ENCODE measurements at regions not wholly inside any gene's neighbourhood (a gene's known extent, or its start where the extent isn't known, plus 50 kb on each side); places are given as distances from the start of the nearest gene placed in this dataset.

DNA sequence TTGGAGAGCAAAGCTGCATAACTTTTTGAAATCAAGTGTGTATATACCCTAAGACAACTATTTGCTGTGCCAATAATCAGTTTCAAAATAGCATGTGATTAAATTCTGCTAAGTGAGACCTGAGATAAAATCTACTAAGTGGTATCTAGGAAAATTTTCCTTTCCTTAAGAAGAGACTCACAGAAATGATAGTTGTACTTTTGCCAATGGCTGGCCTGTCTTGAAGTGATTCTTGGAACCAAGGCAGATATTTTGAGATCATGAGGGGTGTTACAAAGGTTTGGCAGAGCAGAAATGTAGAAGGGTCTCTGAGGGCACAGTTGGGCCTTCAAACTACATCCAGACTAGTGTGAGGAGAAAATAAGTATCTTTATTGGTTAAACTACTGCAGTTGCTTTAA is 902.6 kb upstream of the TENM4 start:
- H3K36me3 ChIP-seq (ENCODE audit: low read depth, low read length), result no peaks in the 10 kb centered on the region
- DNase-seq (no peak), ATAC-seq (no peak)
- H4K20me1 ChIP-seq (ENCODE audit: low read length), result no peaks in the 10 kb centered on the region
- CTCF ChIA-PET, result no interaction called here
- POLR2A ChIA-PET (ENCODE audit: unreplicated experiment), result no interaction called here
- no peaks in the 10 kb centered on the region for H3K4me1 ChIP-seq (ENCODE audit: insufficient read depth, low read length)
- no peaks in the 10 kb centered on the region for H3K9me2 ChIP-seq (replicated peaks; ENCODE audit: low read length)
- no peak overlapping the region for H3K9ac ChIP-seq (ENCODE audit: low read length)
- 0 out of 2 replicates have a peak, but pooled peaks cover 6% of the 10 kb centered on the region for H3K9me3 ChIP-seq (ENCODE audit: low read length)
- no peak overlapping the region for H3K4me3 ChIP-seq (ENCODE audit: low read length)
- no peak overlapping the region for H3K4me2 ChIP-seq (ENCODE audit: low read length)
- H2AFZ ChIP-seq (ENCODE audit: low read length), result no peak overlapping the region
- H3F3A ChIP-seq (ENCODE audit: low read length, unreplicated experiment), result no peaks in the 10 kb centered on the region
- intact Hi-C loops (cut with micrococcal nuclease), result no loop called here
- H3K27me3 ChIP-seq (ENCODE audit: low read length), result no peaks in the 10 kb centered on the region
- no peak overlapping the region for H3K27ac ChIP-seq (ENCODE audit: low read length)
- no TSS peak for BruUV-seq (replicated peaks)
- H3K79me2 ChIP-seq (ENCODE audit: low read length), result no peaks in the 10 kb centered on the region
- TF ChIP-seq EZH2phosphoT487 (IDR thresholded peaks at IDR 0.05; ENCODE audit: borderline replicate concordance, low read length), result no peak
- TF ChIP-seq, protein P1, sequence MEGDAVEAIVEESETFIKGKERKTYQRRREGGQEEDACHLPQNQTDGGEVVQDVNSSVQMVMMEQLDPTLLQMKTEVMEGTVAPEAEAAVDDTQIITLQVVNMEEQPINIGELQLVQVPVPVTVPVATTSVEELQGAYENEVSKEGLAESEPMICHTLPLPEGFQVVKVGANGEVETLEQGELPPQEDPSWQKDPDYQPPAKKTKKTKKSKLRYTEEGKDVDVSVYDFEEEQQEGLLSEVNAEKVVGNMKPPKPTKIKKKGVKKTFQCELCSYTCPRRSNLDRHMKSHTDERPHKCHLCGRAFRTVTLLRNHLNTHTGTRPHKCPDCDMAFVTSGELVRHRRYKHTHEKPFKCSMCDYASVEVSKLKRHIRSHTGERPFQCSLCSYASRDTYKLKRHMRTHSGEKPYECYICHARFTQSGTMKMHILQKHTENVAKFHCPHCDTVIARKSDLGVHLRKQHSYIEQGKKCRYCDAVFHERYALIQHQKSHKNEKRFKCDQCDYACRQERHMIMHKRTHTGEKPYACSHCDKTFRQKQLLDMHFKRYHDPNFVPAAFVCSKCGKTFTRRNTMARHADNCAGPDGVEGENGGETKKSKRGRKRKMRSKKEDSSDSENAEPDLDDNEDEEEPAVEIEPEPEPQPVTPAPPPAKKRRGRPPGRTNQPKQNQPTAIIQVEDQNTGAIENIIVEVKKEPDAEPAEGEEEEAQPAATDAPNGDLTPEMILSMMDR (conservative IDR thresholded peaks at IDR 0.05; ENCODE audit: low read depth, low read length), result no peak
- TF ChIP-seq EZH2 (IDR thresholded peaks at IDR 0.05; ENCODE audit: low read length, unreplicated experiment), result no peak

DNA sequence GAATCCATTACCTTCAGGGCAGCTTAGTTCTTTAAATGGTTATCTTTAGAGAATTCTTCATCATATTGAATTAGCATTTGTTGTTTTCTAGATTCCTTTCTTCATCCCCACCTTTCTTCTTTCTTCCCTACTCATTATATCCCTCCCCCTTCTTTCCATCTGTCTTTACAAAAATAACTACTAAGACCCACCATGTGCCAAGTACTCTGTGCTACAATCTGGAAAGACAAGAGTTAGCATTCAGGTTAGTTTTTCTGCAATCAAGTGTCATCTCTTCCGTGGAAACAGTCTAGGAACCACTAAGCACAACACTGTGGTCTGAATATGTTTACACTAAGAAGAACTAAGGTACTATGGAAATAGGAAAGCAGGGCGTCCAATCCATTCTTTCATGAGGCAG is 897.4 kb upstream of the TENM4 start:
- no peak for ATAC-seq
- no peak overlapping the region for H3K4me2 ChIP-seq (ENCODE audit: low read length)
- no peak overlapping the region for H3K27ac ChIP-seq (ENCODE audit: low read length)
- no peaks in the 10 kb centered on the region for H3K4me1 ChIP-seq (ENCODE audit: insufficient read depth, low read length)
- no peaks in the 10 kb centered on the region for H3K36me3 ChIP-seq (ENCODE audit: low read depth, low read length)
- no peaks in the 10 kb centered on the region for H3K27me3 ChIP-seq (ENCODE audit: low read length)
- DNase-seq, result no peak
- intact Hi-C loops (cut with micrococcal nuclease), result no loop called here
- no peak overlapping the region for H2AFZ ChIP-seq (ENCODE audit: low read length)
- no peak overlapping the region for H3K4me3 ChIP-seq (ENCODE audit: low read length)
- 0 out of 2 replicates have a peak, but pooled peaks cover 9% of the 10 kb centered on the region for H3K9me3 ChIP-seq (ENCODE audit: low read length)
- no peak for TF ChIP-seq EZH2phosphoT487 (IDR thresholded peaks at IDR 0.05; ENCODE audit: borderline replicate concordance, low read length)
- no peak for TF ChIP-seq EZH2 (IDR thresholded peaks at IDR 0.05; ENCODE audit: low read length, unreplicated experiment)
- TF ChIP-seq, protein P1 (conservative IDR thresholded peaks at IDR 0.05; ENCODE audit: low read depth, low read length), result no peak
- H3K79me2 ChIP-seq (ENCODE audit: low read length), result no peaks in the 10 kb centered on the region
- ChIA-PET CTCF (no interaction called here), POLR2A (ENCODE audit: unreplicated experiment) (no interaction called here)
- H3F3A ChIP-seq (ENCODE audit: low read length, unreplicated experiment), result no peaks in the 10 kb centered on the region
- H3K9me2 ChIP-seq (replicated peaks; ENCODE audit: low read length), result no peaks in the 10 kb centered on the region
- BruUV-seq (replicated peaks), result no TSS peak
- no peaks in the 10 kb centered on the region for H4K20me1 ChIP-seq (ENCODE audit: low read length)
- no peak overlapping the region for H3K9ac ChIP-seq (ENCODE audit: low read length)

DNA sequence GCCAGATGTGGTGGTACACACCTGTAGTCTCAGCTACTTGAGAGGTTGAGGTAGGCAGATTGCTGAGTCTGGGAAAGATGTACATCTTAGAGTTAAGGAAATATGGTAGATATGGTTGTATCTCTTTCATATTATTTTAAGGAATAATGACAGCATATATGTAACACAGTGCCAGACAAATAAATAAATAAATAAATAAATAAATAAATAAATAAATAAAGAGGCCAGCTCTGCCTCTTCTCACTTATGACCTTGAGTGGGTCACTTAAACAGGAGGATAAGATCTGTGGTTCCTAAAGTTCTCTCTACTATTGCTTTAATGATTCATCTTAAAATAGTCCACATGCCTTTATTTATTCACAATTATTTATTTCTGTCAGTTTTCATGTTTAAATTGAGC is 890.9 kb upstream of the TENM4 start:
- ATAC-seq (no peak), DNase-seq (no peak)
- TF ChIP-seq EZH2phosphoT487 (IDR thresholded peaks at IDR 0.05; ENCODE audit: borderline replicate concordance, low read length) (no peak), EZH2 (IDR thresholded peaks at IDR 0.05; ENCODE audit: low read length, unreplicated experiment) (no peak)
- TF ChIP-seq, protein P1 (conservative IDR thresholded peaks at IDR 0.05; ENCODE audit: low read depth, low read length), result no peak
- Histone ChIP-seq H3K9me3 (ENCODE audit: low read length) (0 out of 2 replicates have a peak, but pooled peaks cover 3% of the 10 kb centered on the region), H3K9ac (ENCODE audit: low read length) (no peak overlapping the region), H2AFZ (ENCODE audit: low read length) (no peak overlapping the region), H3K4me2 (ENCODE audit: low read length) (no peak overlapping the region), H3F3A (ENCODE audit: low read length, unreplicated experiment) (no peaks in the 10 kb centered on the region), H3K4me3 (ENCODE audit: low read length) (no peak overlapping the region), H4K20me1 (ENCODE audit: low read length) (no peaks in the 10 kb centered on the region), H3K4me1 (ENCODE audit: insufficient read depth, low read length) (no peaks in the 10 kb centered on the region), H3K9me2 (replicated peaks; ENCODE audit: low read length) (no peaks in the 10 kb centered on the region), H3K79me2 (ENCODE audit: low read length) (no peaks in the 10 kb centered on the region), H3K36me3 (ENCODE audit: low read depth, low read length) (no peaks in the 10 kb centered on the region), H3K27me3 (ENCODE audit: low read length) (no peaks in the 10 kb centered on the region), H3K27ac (ENCODE audit: low read length) (no peak overlapping the region)
- no TSS peak for BruUV-seq (replicated peaks)
- ChIA-PET CTCF (no interaction called here), POLR2A (ENCODE audit: unreplicated experiment) (no interaction called here)
- intact Hi-C loops (cut with micrococcal nuclease), result no loop called here

All from PC-3 (cell line).